ENCODE measurements at regions not wholly inside any gene's neighbourhood (a gene's known extent, or its start where the extent isn't known, plus 50 kb on each side); places are given as distances from the start of the nearest gene placed in this dataset.

- intact Hi-C loops (cut with DNase I) = no loop called here
- Histone ChIP-seq H3K36me3 (no peaks in the 10 kb centered on the region), H3K9me3 (no peaks in the 10 kb centered on the region), H3K4me1 (no peaks in the 10 kb centered on the region), H3K27ac (no peak overlapping the region), H3K27me3 (no peaks in the 10 kb centered on the region), H3K4me3 (no peak overlapping the region)
- no peak for DNase-seq
- no peak for TF ChIP-seq CTCF (IDR thresholded peaks at IDR 0.05)
- TF ChIP-seq POLR2A (IDR thresholded peaks at IDR 0.05) = no peak
- TF ChIP-seq EP300 (IDR thresholded peaks at IDR 0.05) = no peak
- no peak for TF ChIP-seq POLR2AphosphoS5 (IDR thresholded peaks at IDR 0.05)
- WGBS, 2 donors = 71 to 72% methylated on average over 2 of the region's 2 CpGs
These were observed 87.2 kb upstream of the SLC10A2 start for GRCh38 chr13:103153466-103153865.

DNA sequence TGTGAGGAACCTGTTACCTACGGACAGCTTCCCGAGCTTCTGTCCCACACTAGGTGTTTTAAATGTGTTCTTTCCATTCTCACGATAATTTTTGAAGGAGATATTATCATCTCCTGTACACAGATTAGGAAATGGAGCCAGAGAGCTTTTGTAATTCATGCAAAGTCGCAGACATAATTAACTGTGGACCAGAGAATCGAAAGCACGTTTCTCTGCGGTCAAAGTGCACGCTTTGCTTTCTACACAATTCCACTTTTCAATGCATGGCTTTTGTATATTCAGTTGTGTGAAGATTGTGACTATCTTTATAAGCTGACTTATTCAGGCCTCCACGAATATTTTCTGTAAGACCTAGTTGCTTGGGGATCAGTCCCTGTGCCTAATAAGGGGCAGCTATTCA, 81.7 kb upstream of the SLC10A2 start:
- DNase-seq = no peak
- no peak for TF ChIP-seq CTCF (IDR thresholded peaks at IDR 0.05)
- no peak for TF ChIP-seq POLR2AphosphoS5 (IDR thresholded peaks at IDR 0.05)
- no peak for TF ChIP-seq EP300 (IDR thresholded peaks at IDR 0.05)
- Histone ChIP-seq H3K4me1 (no peaks in the 10 kb centered on the region), H3K9me3 (no peaks in the 10 kb centered on the region), H3K4me3 (no peak overlapping the region), H3K27ac (no peak overlapping the region), H3K36me3 (no peaks in the 10 kb centered on the region), H3K27me3 (no peaks in the 10 kb centered on the region)
- 50 to 75% methylated on average over 9 of the region's 9 CpGs for WGBS, 2 donors
- intact Hi-C loops (cut with DNase I) = no loop called here

DNA sequence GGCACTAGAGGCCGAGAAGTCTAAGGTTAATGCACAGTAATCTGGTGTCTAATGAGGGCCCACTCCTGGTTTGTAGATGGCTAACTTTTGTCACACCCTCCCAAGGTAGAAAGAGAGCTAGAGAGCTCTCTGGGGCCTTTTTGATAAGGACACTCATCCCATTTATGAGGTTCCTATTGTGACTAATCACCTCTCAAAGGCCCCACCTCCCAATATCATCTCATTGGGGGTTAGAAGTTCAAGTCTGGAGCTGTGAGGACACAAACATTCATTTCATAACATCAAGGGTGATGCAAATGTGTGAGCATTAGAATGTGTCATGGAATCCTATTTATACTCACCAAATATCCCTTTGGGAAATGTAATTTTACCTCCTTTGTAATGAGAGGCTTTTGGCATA, 79.2 kb upstream of the SLC10A2 start:
- H3K4me1 ChIP-seq = no peaks in the 10 kb centered on the region
- H3K27me3 ChIP-seq = no peaks in the 10 kb centered on the region
- intact Hi-C loops (cut with DNase I) = no loop called here
- no peaks in the 10 kb centered on the region for H3K36me3 ChIP-seq
- H3K4me3 ChIP-seq = no peak overlapping the region
- H3K9me3 ChIP-seq = no peaks in the 10 kb centered on the region
- TF ChIP-seq EP300 (IDR thresholded peaks at IDR 0.05) (no peak), CTCF (IDR thresholded peaks at IDR 0.05) (no peak), POLR2A (IDR thresholded peaks at IDR 0.05) (no peak), POLR2AphosphoS5 (IDR thresholded peaks at IDR 0.05) (no peak)
- WGBS, 2 donors = 76 to 78% methylated on average over 1 of the region's 1 CpG
- no peak overlapping the region for H3K27ac ChIP-seq
- no peak for DNase-seq

DNA sequence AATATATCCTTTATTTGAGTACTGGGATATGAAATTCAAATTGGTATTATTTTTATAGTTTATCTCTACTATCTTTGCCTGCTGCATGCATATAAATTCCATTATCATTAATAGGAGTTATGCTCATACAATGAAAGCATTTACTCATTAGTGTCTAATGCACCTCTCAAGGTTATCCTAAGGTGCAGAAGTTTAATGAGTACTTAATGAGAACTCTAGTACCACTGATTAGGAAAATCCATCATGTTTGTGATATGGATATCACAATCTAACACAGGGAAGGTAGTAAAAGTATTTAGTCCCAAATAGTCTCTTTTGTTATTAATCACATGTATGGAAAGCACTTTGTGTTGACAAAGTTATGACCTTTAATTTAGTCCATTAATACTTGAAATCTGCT, 77.2 kb upstream of the SLC10A2 start:
- intact Hi-C loops (cut with DNase I) = no loop called here
- H3K36me3 ChIP-seq = no peaks in the 10 kb centered on the region
- TF ChIP-seq EP300 (IDR thresholded peaks at IDR 0.05) (no peak), POLR2A (IDR thresholded peaks at IDR 0.05) (no peak), CTCF (IDR thresholded peaks at IDR 0.05) (no peak), POLR2AphosphoS5 (IDR thresholded peaks at IDR 0.05) (no peak)

GRCh38 chr13:103142151-103142550, 75.9 kb upstream of the SLC10A2 start:
- no peak for TF ChIP-seq POLR2A (IDR thresholded peaks at IDR 0.05)
- TF ChIP-seq POLR2AphosphoS5 (IDR thresholded peaks at IDR 0.05) = no peak
- no peak for TF ChIP-seq CTCF (IDR thresholded peaks at IDR 0.05)
- TF ChIP-seq EP300 (IDR thresholded peaks at IDR 0.05) = no peak
- Histone ChIP-seq H3K4me3 (no peak overlapping the region), H3K36me3 (no peaks in the 10 kb centered on the region), H3K4me1 (no peaks in the 10 kb centered on the region), H3K27me3 (no peaks in the 10 kb centered on the region), H3K27ac (no peak overlapping the region), H3K9me3 (no peaks in the 10 kb centered on the region)
- WGBS, 2 donors = 29 to 71% methylated on average over 2 of the region's 2 CpGs
- intact Hi-C loops (cut with DNase I) = no loop called here
- DNase-seq = no peak

More for the DNA sequence above, 77.2 kb upstream of the SLC10A2 start:
- Histone ChIP-seq H3K27me3 (no peaks in the 10 kb centered on the region), H3K4me3 (no peak overlapping the region), H3K27ac (no peak overlapping the region), H3K4me1 (no peaks in the 10 kb centered on the region), H3K9me3 (no peaks in the 10 kb centered on the region)
- DNase-seq = no peak
